GM19463 (cell line): ENCODE measurements at regions not wholly inside any gene's neighbourhood (a gene's known extent, or its start where the extent isn't known, plus 50 kb on each side); places are given as distances from the start of the nearest gene placed in this dataset.

Experiments
- ATAC-seq: cut with Tn5 transposase; IDR thresholded peaks from one replicate; pipeline ENCODE4 v1.9.1; 2021; ENCODE audit warnings: mild to moderate bottlenecking, moderate library complexity; ENCODE audit not compliant: unreplicated experiment

GRCh38 chr5:61820836-61821235 lies 485.2 kb upstream of the KIF2A start:
- no peak for ATAC-seq

GRCh38 chr5:61821561-61821960 lies 484.4 kb upstream of the KIF2A start:
- no peak for ATAC-seq

- no peak for ATAC-seq
Observed at GRCh38 chr5:61822584-61822983, 483.4 kb upstream of the KIF2A start.

GRCh38 chr5:61823065-61823464 lies 482.9 kb upstream of the KIF2A start:
- no peak for ATAC-seq

- ATAC-seq = no peak
Observed at GRCh38 chr5:61823781-61824180, 482.2 kb upstream of the KIF2A start.

- no peak for ATAC-seq
Observed at GRCh38 chr5:61824396-61824795, 481.6 kb upstream of the KIF2A start.

DNA sequence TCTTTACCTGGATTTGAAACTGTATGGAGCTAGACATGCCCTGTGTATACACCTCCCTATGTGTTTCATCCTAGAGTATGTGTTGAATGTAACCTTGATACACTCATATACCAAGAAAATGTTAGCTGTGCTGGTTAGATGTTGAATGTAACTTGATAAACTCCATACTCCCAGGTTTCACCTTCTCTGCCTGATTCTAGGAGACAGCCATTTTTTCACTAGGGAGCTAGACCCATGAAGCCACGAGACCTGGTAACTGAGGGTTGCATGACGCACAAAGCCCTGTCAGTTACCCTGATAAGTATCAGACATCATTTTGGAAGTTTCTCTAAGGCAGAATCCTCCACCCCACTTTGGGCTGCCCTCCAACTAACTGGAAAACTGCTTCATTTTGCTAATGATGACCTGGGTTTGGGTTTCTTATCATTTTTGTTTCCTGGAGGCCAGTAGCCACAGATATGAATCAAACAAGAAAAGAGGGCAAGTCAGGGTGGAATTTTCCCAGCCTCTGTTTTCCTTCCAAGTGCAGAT lies 478.5 kb upstream of the KIF2A start:
- ATAC-seq = no peak

DNA sequence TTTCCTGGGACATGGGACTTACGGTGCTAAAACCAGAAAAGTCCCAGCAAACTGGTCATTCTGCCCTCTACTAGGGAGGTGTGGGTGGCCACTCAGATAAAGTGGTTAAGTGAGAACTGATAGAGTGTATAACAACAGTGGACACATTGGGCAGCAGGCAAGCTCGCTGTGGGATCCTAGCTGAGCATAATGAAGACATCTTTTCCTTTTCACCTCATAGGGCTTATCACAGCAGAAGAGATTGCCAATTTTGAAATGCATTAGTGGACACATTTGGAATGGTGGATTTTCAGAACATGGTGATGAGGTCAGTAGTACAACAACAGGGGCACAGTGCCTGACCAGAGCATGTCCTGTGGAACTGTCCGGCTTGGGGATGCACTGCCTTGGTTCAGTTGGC lies 477.1 kb upstream of the KIF2A start:
- no peak for ATAC-seq

- no peak for ATAC-seq
Observed at GRCh38 chr5:61831736-61832135, 474.3 kb upstream of the KIF2A start.

- ATAC-seq = no peak
Observed at GRCh38 chr5:61837788-61838187, 468.2 kb upstream of the KIF2A start.

DNA sequence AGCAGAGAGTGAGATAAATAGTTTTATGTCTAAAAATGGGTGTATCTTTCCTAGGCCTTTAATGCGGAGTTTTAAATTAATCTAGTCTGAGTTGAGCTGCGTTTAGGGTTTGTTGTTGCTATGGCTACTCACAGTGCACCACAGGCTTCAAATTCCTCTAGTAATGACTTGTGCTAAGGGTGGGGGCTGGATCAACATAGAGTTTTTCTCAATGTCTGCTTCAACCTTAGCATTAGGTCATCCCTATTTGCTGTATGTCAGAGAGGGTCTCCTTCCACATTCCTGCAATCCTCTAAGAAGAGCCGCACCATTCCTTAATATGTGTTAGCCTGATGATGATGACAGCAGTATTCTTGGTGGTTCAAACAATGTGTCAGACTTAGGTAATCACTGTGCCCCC lies 465.6 kb upstream of the KIF2A start:
- no peak for ATAC-seq

GRCh38 chr5:61842840-61843239 lies 463.2 kb upstream of the KIF2A start:
- no peak for ATAC-seq

GRCh38 chr5:61850696-61851095 lies 455.3 kb upstream of the KIF2A start:
- no peak for ATAC-seq

- no peak for ATAC-seq
Observed at GRCh38 chr5:61854531-61854930, 451.5 kb upstream of the KIF2A start.

DNA sequence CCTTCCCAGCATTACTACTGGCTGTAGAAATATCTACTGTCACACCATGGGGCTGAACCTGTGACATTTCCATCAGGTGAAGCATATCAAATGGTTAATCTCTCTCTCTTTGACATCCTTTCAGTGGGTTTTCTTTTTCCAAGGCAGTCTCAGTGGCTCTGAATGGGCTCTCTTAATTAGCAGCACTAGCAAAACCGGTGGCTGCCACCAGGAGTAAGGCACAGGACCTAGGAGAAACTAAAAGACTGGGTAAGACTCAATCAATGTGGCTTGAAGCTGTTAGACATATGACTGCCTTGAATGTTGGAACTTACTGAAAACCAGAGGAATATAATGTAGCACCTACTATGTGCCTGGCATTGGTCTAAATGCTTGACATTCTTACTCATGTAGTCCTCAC lies 445.0 kb upstream of the KIF2A start:
- no peak for ATAC-seq

- peak; percentile 90 for ATAC-seq
Observed at GRCh38 chr5:61866930-61867329, 439.1 kb upstream of the KIF2A start.

DNA sequence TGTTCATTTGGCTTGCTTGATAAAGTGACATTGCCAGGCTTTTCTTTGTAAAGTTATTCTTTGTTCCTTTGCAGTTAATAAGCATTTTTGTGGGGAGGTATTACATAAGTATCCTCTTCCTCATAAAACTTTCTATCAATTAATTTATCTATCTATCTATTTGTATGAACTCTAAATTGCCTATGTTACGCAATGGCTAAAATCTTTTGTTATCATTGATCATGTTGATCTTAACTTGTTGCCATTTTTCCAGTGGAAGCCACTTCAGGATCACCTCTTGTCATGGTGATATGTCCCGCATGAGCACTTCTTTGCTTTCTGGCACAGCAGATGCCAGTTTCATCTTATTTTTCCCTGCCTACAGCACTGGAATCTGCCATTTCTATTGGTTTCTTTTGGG lies 436.7 kb upstream of the KIF2A start:
- ATAC-seq = no peak

DNA sequence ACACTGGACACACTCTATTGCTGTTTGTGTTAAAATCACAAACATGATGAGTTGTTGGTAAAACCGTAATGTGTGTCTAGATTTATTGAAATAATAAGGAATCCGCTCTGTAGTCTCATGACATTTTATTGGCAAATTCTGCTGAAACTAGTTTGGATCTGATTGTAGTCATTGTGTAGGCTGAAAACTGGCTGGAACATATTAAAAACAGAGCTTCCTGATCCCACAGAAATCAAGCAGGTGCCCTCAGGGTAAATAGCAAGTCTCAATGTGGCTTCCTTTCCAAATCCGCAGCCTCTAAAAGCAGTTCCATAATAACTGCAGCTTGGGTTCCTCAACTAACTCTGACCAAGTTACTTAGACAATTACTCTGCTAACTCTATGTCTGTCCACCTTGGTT lies 427.5 kb upstream of the KIF2A start:
- no peak for ATAC-seq

DNA sequence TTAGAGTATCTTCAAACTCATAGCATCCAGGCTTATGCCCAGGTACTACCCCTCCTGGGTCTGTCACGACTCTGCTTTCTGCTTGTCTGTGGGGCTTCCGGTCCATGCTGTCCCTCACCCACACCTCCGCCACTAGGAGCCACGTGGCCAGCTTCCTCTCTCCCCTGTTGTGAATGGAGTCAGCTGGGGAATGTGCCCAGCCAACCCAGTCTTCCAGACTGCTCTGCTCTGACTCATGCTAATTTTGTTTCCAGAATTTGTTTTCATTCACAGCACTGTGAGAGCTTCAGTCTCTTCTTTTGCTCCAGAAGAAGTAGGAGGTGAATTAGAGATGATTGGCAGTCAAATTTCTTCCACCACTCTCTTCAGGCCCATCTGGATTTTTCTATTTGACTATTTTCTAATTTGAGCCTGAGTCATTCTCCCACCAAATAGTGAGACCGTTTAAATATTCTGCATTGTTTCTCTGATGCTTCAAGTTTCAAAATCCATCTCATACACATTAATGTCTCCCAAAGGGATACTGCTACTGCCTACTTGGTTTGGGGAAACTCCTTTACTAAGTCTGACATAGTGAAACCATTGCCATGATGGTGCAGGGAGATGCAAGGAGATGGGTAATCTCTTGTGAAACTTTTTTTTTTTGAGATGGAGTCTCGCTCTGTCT lies 424.1 kb upstream of the KIF2A start:
- no peak for ATAC-seq

GRCh38 chr5:61882901-61883500 lies 423.0 kb upstream of the KIF2A start:
- no peak for ATAC-seq

DNA sequence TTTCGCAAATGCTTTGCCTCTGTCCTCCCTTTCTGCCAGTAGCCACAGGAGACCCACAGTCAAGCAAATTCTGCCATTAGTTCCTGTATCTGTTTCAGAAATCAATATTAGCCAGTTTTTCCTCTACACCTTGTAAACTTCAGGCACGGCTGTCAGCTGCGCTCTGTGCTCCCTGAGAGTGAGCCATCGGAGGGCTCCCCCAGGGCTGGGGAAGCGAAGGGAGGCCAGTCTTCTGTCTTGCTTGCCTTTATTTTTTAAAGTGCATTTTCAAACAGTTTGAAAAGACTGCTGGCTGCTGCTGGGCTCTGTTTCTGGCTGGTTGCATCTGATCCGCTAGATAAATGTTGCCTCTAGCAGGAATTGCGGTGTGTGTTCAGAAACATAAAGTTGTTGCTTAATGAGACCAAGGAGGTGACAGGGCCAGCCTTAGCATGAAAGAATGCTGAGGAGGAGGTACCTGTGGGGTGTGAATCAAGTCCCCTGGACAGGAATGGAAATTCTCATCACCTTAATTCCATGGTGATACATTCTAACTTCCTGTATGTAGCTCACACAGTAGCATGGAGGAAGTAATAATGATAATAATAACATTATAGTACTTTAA lies 421.7 kb upstream of the KIF2A start:
- ATAC-seq = no peak

GRCh38 chr5:61886214-61886613 lies 419.8 kb upstream of the KIF2A start:
- ATAC-seq = no peak
